Mesenchymal stem cell (in vitro differentiated cells and primary cell): ENCODE measurements at regions not wholly inside any gene's neighbourhood (a gene's known extent, or its start where the extent isn't known, plus 50 kb on each side); places are given as distances from the start of the nearest gene placed in this dataset.

Experiments used
- DNase-seq: peaks from one replicate; pipeline ENCODE4 v3.0.0-alpha.2; 2013
- H2AFZ ChIP-seq: one replicate; pipeline ENCODE4 v1.6.1; 2013; ENCODE audit warnings: low read depth, mild to moderate bottlenecking, control low read depth, inconsistent platforms, low read length, moderate library complexity
- H2AK5ac ChIP-seq: 2 replicates; pipeline ENCODE4 v1.6.1; 2013; ENCODE audit warnings: low read length, moderate library complexity, mild to moderate bottlenecking, inconsistent platforms; ENCODE audit not compliant: severe bottlenecking
- H2BK120ac ChIP-seq: one replicate; pipeline ENCODE4 v1.6.1; 2013; ENCODE audit warnings: low read depth, mild to moderate bottlenecking, inconsistent platforms, low read length, moderate library complexity
- H2BK12ac ChIP-seq, 2 experiments: one replicate each; pipeline ENCODE4 v1.6.1; 2013; ENCODE audit warnings: inconsistent platforms in 2 of 2, low read length in 2 of 2, mild to moderate bottlenecking in 2 of 2, moderate library complexity in 2 of 2, control low read depth in 1 of 2
- H2BK15ac ChIP-seq: one replicate; pipeline ENCODE4 v1.6.1; 2013; ENCODE audit warnings: mild to moderate bottlenecking, low read depth, inconsistent platforms; ENCODE audit not compliant: poor library complexity, severe bottlenecking
- H2BK5ac ChIP-seq: 2 replicates; pipeline ENCODE4 v1.6.1; 2013; ENCODE audit warnings: low read depth, mild to moderate bottlenecking, low read length, control low read depth, inconsistent platforms; ENCODE audit not compliant: poor library complexity, severe bottlenecking
- H3K14ac ChIP-seq, 2 experiments: one replicate each; pipeline ENCODE4 v1.6.1; 2013; ENCODE audit warnings: inconsistent platforms in 2 of 2, low read length in 2 of 2, control low read depth in 1 of 2, mild to moderate bottlenecking in 1 of 2, moderate library complexity in 1 of 2
- H3K18ac ChIP-seq, 2 experiments: one replicate each; pipeline ENCODE4 v1.6.1; 2013; ENCODE audit warnings: inconsistent platforms in 2 of 2, low read length in 2 of 2, control low read depth in 1 of 2, low read depth in 1 of 2, mild to moderate bottlenecking in 1 of 2
- H3K23ac ChIP-seq, 2 experiments: one replicate each; pipeline ENCODE4 v1.6.1; 2013; ENCODE audit warnings: inconsistent platforms in 2 of 2, low read length in 2 of 2, mild to moderate bottlenecking in 2 of 2, moderate library complexity in 2 of 2, control low read depth in 1 of 2
- H3K27ac ChIP-seq: 2 replicates; pipeline ENCODE4 v1.5.1; 2013; ENCODE audit warnings: mild to moderate bottlenecking, moderate library complexity, low read length, control low read depth, inconsistent platforms; ENCODE audit not compliant: poor library complexity, severe bottlenecking
- H3K27me3 ChIP-seq, 2 experiments: 2 replicates each; pipeline versions ENCODE4 v1.6.1 to v1.7.0; 2013; ENCODE audit warnings: low read length in 2 of 2, mild to moderate bottlenecking in 2 of 2, moderate library complexity in 2 of 2, control low read depth in 1 of 2, inconsistent platforms in 1 of 2; ENCODE audit not compliant: control insufficient read depth in 1 of 2, insufficient read depth in 1 of 2
- H3K36me3 ChIP-seq, 2 experiments: 2 replicates each; pipeline versions ENCODE4 v1.6.1 to v1.7.0; 2013; ENCODE audit warnings: low read length in 2 of 2, control low read depth in 1 of 2, inconsistent platforms in 1 of 2, low read depth in 1 of 2, mild to moderate bottlenecking in 1 of 2; ENCODE audit not compliant: insufficient read depth in 2 of 2, control insufficient read depth in 1 of 2
- H3K4ac ChIP-seq, 2 experiments: one replicate each; pipeline ENCODE4 v1.6.1; 2013; ENCODE audit warnings: inconsistent platforms in 2 of 2, low read length in 2 of 2, mild to moderate bottlenecking in 2 of 2, moderate library complexity in 2 of 2, control low read depth in 1 of 2, low read depth in 1 of 2
- H3K4me1 ChIP-seq: 2 replicates; pipeline ENCODE4 v1.6.1; 2013; ENCODE audit warnings: low read depth, low read length, control low read depth; ENCODE audit not compliant: control insufficient read depth, insufficient read depth
- H3K4me2 ChIP-seq: 2 replicates; pipeline ENCODE4 v1.6.1; 2013; ENCODE audit warnings: low read length, mild to moderate bottlenecking, inconsistent platforms; ENCODE audit not compliant: poor library complexity, severe bottlenecking
- H3K4me3 ChIP-seq, 2 experiments: 2 replicates each; pipeline versions ENCODE4 v1.5.1 to v1.7.0; 2013; ENCODE audit warnings: low read length in 2 of 2, mild to moderate bottlenecking in 2 of 2, control low read depth in 1 of 2, low read depth in 1 of 2; ENCODE audit not compliant: insufficient read depth in 1 of 2
- H3K79me1 ChIP-seq: replicated peaks from 2 replicates; pipeline ENCODE4 v1.6.1; 2013; ENCODE audit warnings: mild to moderate bottlenecking, control low read depth, low read length, inconsistent platforms; ENCODE audit not compliant: poor library complexity, severe bottlenecking
- H3K9ac ChIP-seq: 2 replicates; pipeline ENCODE4 v1.7.0; 2013; ENCODE audit warnings: mild to moderate bottlenecking, low read length, moderate library complexity
- H3K9me3 ChIP-seq: 2 replicates; pipeline ENCODE4 v1.7.0; 2013; ENCODE audit warnings: mild to moderate bottlenecking, low read length; ENCODE audit not compliant: control insufficient read depth
- H4K8ac ChIP-seq: one replicate; pipeline ENCODE4 v1.6.1; 2013; ENCODE audit warnings: inconsistent platforms, mild to moderate bottlenecking, low read length, moderate library complexity
- H4K91ac ChIP-seq: one replicate; pipeline ENCODE4 v1.6.1; 2013; ENCODE audit warnings: mild to moderate bottlenecking, low read length, inconsistent platforms
- WGBS: methylation state at CpG from one replicate; pipeline ENCODE4 v1.1.7; 2013; ENCODE audit warnings: mixed read lengths; 5-methylcytosine and 5-hydroxymethylcytosine counted together

GRCh38 chrX:15918003-15918402 lies 63.4 kb upstream of the AP1S2 start:
- Histone ChIP-seq H3K4me2 (no peak overlapping the region), H3K4me1 (no peaks in the 10 kb centered on the region), H4K91ac (no peak overlapping the region), H3K79me1 (no peaks in the 10 kb centered on the region), H2BK120ac (no peak overlapping the region), H3K9me3 (peaks cover 6% of the 10 kb centered on the region), H2BK5ac (no peak overlapping the region), H3K27me3 (peaks cover 0 to 19% of the 10 kb centered on the region in 2 experiments), H2AFZ (no peak overlapping the region), H3K36me3 (no peaks in the 10 kb centered on the region), H2BK12ac (no peak overlapping the region), H4K8ac (no peak overlapping the region), H2AK5ac (no peak overlapping the region), H3K4me3 (no peak overlapping the region), H3K14ac (no peak overlapping the region), H3K18ac (no peak overlapping the region), H3K23ac (no peak overlapping the region), H2BK15ac (no peak overlapping the region), H3K4ac (no peak overlapping the region), H3K9ac (no peak overlapping the region), H3K27ac (no peak overlapping the region)
- DNase-seq: no peak
- WGBS: no CpG with 5 or more reads among the region's 1 CpG

GRCh38 chrX:15916704-15917084 lies 62.1 kb upstream of the AP1S2 start:
- H3K23ac ChIP-seq: no peak overlapping the region
- H4K91ac ChIP-seq: no peak overlapping the region
- 60% methylated on average over 4 of the region's 4 CpGs for WGBS
- no peak overlapping the region for H3K9ac ChIP-seq
- no peak overlapping the region for H2BK12ac ChIP-seq
- no peak overlapping the region for H2AFZ ChIP-seq
- H3K36me3 ChIP-seq: no peaks in the 10 kb centered on the region
- DNase-seq: no peak
- no peak overlapping the region for H3K4me3 ChIP-seq
- H3K14ac ChIP-seq: no peak overlapping the region
- no peak overlapping the region for H4K8ac ChIP-seq
- H3K18ac ChIP-seq: no peak overlapping the region
- H2BK5ac ChIP-seq: no peak overlapping the region
- H3K79me1 ChIP-seq: no peaks in the 10 kb centered on the region
- H2BK120ac ChIP-seq: no peak overlapping the region
- no peaks in the 10 kb centered on the region for H3K4me1 ChIP-seq
- H3K9me3 ChIP-seq: peaks cover 6% of the 10 kb centered on the region
- peaks cover 0 to 24% of the 10 kb centered on the region in 2 experiments for H3K27me3 ChIP-seq
- H3K4ac ChIP-seq: no peak overlapping the region
- H3K4me2 ChIP-seq: no peak overlapping the region
- no peak overlapping the region for H2BK15ac ChIP-seq
- H3K27ac ChIP-seq: no peak overlapping the region
- H2AK5ac ChIP-seq: no peak overlapping the region

GRCh38 chrX:15915959-15916703 lies 61.5 kb upstream of the AP1S2 start:
- H2BK120ac ChIP-seq: no peak overlapping the region
- no peak overlapping the region for H4K91ac ChIP-seq
- WGBS: 0% methylated on average over 2 of the region's 5 CpGs
- no peak overlapping the region for H2BK5ac ChIP-seq
- no peak overlapping the region for H2AFZ ChIP-seq
- no peaks in the 10 kb centered on the region for H3K4me1 ChIP-seq
- no peak overlapping the region for H3K18ac ChIP-seq
- no peak overlapping the region for H4K8ac ChIP-seq
- no peak overlapping the region for H3K9ac ChIP-seq
- no peak overlapping the region for H3K4me3 ChIP-seq
- H3K9me3 ChIP-seq: peaks cover 6% of the 10 kb centered on the region
- H2AK5ac ChIP-seq: no peak overlapping the region
- no peak overlapping the region for H3K27ac ChIP-seq
- H3K4me2 ChIP-seq: no peak overlapping the region
- H2BK15ac ChIP-seq: no peak overlapping the region
- no peak overlapping the region for H3K14ac ChIP-seq
- no peak overlapping the region for H2BK12ac ChIP-seq
- H3K79me1 ChIP-seq: no peaks in the 10 kb centered on the region
- no peak overlapping the region for H3K23ac ChIP-seq
- no peak for DNase-seq
- H3K4ac ChIP-seq: no peak overlapping the region
- H3K27me3 ChIP-seq: peaks cover 0 to 24% of the 10 kb centered on the region in 2 experiments
- no peaks in the 10 kb centered on the region for H3K36me3 ChIP-seq

GRCh38 chrX:15914486-15914885 lies 59.9 kb upstream of the AP1S2 start:
- Histone ChIP-seq H3K14ac (no peak overlapping the region), H3K4me3 (no peak overlapping the region), H3K4me2 (no peak overlapping the region), H3K9me3 (peaks cover 6% of the 10 kb centered on the region), H3K27ac (no peak overlapping the region), H3K4ac (no peak overlapping the region), H2BK120ac (no peak overlapping the region), H2AK5ac (no peak overlapping the region), H3K18ac (no peak overlapping the region), H2BK5ac (no peak overlapping the region), H2BK12ac (no peak overlapping the region), H2AFZ (no peak overlapping the region), H3K4me1 (no peaks in the 10 kb centered on the region), H3K9ac (no peak overlapping the region), H3K23ac (no peak overlapping the region), H3K79me1 (no peaks in the 10 kb centered on the region), H4K91ac (no peak overlapping the region), H4K8ac (no peak overlapping the region), H3K36me3 (no peaks in the 10 kb centered on the region), H3K27me3 (peaks cover 0 to 30% of the 10 kb centered on the region in 2 experiments), H2BK15ac (no peak overlapping the region)
- WGBS: no CpG with 5 or more reads among the region's 1 CpG
- no peak for DNase-seq
